ENCODE measurements at regions not wholly inside any gene's neighbourhood (a gene's known extent, or its start where the extent isn't known, plus 50 kb on each side); places are given as distances from the start of the nearest gene placed in this dataset.
"Not testable (repeated sequence)": the region's sequence is repeated elsewhere in the genome, so short reads cannot be mapped to it uniquely, and the experiment has no call there.

DNA sequence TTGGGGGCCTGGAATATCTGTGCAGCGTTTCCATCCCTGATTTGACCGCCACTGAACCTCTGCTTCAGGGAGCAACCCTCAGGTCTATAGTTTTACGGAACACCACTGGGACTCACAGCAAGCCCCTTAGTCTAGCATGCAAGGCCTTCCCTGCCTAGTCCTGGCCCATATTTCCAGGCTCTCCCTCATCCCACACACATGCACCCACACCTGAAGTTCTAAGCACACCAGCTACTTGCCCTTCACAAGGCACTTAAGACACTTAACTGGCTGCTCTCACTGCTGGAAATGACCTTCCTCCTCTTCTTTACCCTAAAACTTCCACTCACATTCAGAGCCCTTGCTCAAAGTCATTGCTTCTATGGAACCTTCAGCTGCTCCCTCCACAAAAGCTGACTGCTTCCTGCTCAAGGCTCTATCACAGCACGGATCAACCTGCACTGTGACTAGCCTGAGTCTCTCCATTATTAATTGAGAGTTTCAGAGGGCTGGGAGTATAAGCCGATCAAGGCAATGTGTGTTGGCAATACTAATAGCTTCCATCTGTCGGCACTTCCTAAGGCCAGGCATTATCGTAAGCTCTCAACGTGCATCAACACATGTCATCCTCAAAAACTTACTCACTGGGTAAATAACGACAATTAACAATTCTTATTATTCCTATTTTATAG, 84.3 kb downstream of the RRAGC start:
- in situ Hi-C loops (cut with HindIII; ENCODE audit: low sequenced_read_pairs), result no loop called here
- DNase-seq (ENCODE audit: low read depth, low spot score), result no peak
- TF ChIP-seq CTCF (IDR thresholded peaks at IDR 0.05; ENCODE audit: low read depth, low read length), result no peak
- no peak overlapping the region for H3K4me3 ChIP-seq (ENCODE audit: low read depth, low read length)

- no peak for TF ChIP-seq CTCF (IDR thresholded peaks at IDR 0.05; ENCODE audit: low read depth, low read length)
- DNase-seq (ENCODE audit: low read depth, low spot score), result no peak
- in situ Hi-C loops (cut with HindIII; ENCODE audit: low sequenced_read_pairs), result no loop called here
- no peak overlapping the region for H3K4me3 ChIP-seq (ENCODE audit: low read depth, low read length)
Measured at GRCh38 chr1:38773483-38773882, 86.1 kb downstream of the RRAGC start.

GRCh38 chr1:38772953-38773352, 86.6 kb downstream of the RRAGC start:
- no peak for TF ChIP-seq CTCF (IDR thresholded peaks at IDR 0.05; ENCODE audit: low read depth, low read length)
- DNase-seq (ENCODE audit: low read depth, low spot score), result no peak
- in situ Hi-C loops (cut with HindIII; ENCODE audit: low sequenced_read_pairs), result no loop called here
- H3K4me3 ChIP-seq (ENCODE audit: low read depth, low read length), result no peak overlapping the region

DNA sequence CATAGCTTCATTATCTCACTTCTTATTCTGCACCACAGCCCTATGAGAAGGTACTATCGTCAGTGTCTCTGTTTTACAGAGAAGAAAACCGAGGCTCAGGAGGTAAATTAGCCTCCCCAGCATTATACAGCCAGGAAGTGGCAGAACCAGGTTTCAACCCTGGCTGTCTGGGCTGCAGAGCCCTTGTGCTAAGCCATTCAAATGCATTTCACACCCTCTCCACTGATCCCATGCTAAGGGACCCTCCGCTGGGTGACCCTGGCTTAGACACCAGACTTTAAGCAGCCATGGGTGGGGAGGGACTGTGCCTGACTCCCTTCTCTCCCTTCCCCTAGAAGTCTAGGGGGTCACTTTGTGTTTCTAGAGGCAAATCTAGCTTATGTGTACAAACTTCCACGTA, 87.5 kb downstream of the RRAGC start:
- in situ Hi-C loops (cut with HindIII; ENCODE audit: low sequenced_read_pairs), result no loop called here
- TF ChIP-seq CTCF (IDR thresholded peaks at IDR 0.05; ENCODE audit: low read depth, low read length), result no peak
- no peak overlapping the region for H3K4me3 ChIP-seq (ENCODE audit: low read depth, low read length)
- DNase-seq (ENCODE audit: low read depth, low spot score), result no peak

DNA sequence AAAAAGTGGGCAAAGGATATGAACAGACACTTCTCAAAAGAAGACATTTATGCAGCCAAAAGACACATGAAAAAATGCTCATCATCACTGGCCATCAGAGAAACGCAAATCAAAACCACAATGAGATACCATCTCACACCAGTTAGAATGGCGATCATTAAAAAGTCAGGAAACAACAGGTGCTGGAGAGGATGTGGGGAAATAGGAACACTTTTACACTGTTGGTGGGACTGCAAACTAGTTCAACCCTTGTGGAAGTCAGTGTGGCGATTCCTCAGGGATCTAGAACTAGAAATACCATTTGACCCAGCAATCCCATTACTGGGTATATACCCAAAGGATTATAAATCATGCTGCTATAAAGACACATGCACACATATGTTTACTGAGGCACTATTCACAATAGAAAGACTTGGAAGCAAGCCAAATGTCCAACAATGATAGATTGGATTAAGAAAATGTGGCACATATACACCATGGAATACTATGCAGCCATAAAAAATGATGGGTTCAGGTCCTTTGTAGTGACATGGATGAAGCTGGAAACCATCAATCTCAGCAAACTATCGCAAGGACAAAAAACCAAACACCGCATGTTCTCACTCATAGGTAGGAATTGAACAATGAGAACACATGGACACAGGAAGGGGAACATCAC, 88.9 kb downstream of the RRAGC start:
- H3K4me3 ChIP-seq (ENCODE audit: low read depth, low read length); in situ Hi-C loops (cut with HindIII; ENCODE audit: low sequenced_read_pairs); DNase-seq (ENCODE audit: low read depth, low spot score): not testable (repeated sequence)

GRCh38 chr1:38766125-38766524, 93.4 kb downstream of the RRAGC start:
- H3K4me3 ChIP-seq (ENCODE audit: low read depth, low read length), result no peak overlapping the region
- no peak for TF ChIP-seq CTCF (IDR thresholded peaks at IDR 0.05; ENCODE audit: low read depth, low read length)
- in situ Hi-C loops (cut with HindIII; ENCODE audit: low sequenced_read_pairs), result no loop called here
- DNase-seq (ENCODE audit: low read depth, low spot score), result no peak

DNA sequence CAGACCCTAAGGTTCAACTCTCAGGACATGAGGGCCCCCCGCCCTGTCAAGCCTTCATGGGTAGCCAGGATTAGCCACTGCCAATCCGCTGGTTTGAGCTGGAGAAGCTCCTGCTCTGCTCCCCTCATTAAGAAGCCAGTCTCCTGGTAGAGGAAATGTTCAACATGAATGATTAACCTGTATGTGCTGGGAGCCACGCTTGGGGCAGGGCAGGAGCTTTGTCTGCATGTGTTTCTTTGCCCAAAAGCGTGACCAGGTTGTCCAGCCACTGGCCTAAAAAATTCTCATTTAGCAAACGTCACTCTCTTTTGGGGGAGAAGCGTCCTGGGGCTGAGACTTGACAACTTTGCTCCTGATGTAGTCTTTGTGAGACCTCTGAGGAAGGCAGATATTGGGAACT, 96.5 kb downstream of the RRAGC start:
- TF ChIP-seq CTCF (IDR thresholded peaks at IDR 0.05; ENCODE audit: low read depth, low read length), result no peak
- in situ Hi-C loops (cut with HindIII; ENCODE audit: low sequenced_read_pairs), result no loop called here
- DNase-seq (ENCODE audit: low read depth, low spot score), result no peak
- no peak overlapping the region for H3K4me3 ChIP-seq (ENCODE audit: low read depth, low read length)

Measured in astrocyte of the spinal cord (primary cell).